Left renal pelvis (tissue), 4 donors: ENCODE measurements at regions not wholly inside any gene's neighbourhood (a gene's known extent, or its start where the extent isn't known, plus 50 kb on each side); places are given as distances from the start of the nearest gene placed in this dataset.
"Not testable (repeated sequence)": the region's sequence is repeated elsewhere in the genome, so short reads cannot be mapped to it uniquely, and the experiment has no call there.

Experiments used
- DNase-seq, 4 donors: peaks; one replicate each; pipeline ENCODE4 v3.0.0-alpha.2; 2013; ENCODE audit warnings: low read depth in 4 of 4, low spot score in 3 of 4

DNA sequence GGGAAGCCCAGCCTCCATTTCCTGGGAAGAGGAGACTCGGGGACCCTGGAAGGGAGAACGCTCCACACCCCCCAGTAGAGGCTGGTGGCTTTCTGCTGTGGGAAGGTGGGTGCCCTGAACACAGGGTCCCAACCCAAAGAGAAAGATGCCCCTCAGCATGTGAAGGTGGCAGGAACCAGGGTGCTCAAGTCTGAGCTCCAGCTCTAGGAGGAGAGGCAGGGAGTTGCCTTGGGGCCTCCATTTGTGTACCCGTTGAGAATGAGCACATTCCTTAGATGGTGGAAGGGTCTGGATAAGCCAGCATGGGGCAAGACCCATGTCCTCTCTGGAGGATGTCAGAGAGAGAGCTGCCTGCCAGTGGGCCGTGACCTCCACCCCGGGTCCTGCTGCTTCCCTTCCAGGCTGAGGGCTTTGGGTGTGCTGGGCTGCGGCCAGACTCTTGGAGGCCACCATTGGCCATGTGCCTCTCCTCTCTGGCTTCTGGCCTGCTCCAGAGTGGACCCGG lies 212.4 kb downstream of the TBC1D2B start:
- no peak for DNase-seq

DNA sequence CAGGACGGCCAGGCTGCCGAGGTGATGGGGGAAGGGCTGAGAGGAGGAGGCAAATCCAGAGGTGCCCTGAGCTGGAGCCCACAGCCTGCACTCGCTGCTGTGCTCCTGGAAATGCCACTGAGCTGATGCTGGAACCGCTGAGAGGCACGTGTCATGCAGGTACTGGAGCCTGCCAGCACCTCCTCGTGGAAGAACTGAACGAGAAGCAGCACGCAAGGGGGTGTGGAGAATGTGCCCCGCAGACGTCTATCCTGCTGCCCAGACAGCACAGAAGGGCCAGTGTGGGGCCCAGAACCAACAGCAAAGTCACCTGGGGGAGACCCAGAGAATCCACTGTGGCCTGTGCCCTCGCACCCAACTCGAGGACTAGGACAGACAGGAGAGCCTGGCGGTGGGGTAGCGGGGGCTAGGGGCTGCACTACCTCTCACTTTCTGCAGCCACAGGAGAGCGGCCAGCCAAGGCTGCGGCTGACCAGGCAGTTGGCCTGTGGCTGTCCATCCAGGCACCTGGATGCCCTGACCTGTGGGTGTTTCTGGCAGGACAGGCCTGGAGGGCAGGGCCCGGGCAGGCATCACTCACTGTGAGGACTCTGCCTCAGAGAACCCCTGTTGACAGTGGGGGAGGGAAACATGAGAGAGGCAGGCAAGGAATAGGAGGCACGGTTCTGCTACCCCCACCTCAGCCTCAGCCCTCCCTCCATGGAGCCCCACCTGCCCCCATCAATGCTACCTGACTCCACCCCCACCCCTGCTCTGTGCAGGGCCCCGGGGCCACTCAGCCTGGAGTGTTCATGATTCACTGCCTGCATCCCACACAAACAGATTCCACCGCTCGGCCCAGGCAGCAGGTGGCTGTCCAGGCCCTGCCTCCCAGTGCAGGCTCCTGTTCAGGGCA lies 213.1 kb downstream of the TBC1D2B start:
- no peak for DNase-seq

DNA sequence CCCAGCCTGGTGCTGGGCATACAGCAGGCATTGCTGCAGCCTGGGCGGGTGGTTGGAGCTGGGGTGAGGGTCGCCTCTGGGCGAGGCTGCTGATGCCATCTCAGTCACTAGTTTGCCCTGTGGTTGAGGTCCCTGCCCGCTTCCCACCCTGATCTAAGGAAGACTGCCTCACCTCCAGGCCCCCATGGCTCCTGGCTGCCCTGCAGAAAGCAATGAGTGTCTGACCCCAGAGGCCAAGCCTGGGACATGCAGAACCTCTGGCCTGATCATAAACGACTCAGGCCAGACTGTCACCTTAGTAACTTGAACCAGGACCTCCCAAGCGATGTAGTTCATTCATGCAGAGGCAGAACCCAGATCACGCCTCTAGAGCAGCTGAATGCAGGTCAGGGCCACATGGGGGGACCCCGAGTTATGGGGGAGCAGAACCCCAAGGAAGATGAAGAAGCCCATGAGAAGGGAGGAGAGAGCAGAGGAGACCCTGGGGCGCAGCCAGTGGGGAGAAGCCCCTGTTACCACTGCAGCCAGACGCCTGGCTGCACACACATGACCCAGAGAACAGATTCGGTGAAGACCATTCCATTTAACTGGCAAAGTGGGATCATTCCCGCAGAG lies 213.9 kb downstream of the TBC1D2B start:
- no peak for DNase-seq

DNA sequence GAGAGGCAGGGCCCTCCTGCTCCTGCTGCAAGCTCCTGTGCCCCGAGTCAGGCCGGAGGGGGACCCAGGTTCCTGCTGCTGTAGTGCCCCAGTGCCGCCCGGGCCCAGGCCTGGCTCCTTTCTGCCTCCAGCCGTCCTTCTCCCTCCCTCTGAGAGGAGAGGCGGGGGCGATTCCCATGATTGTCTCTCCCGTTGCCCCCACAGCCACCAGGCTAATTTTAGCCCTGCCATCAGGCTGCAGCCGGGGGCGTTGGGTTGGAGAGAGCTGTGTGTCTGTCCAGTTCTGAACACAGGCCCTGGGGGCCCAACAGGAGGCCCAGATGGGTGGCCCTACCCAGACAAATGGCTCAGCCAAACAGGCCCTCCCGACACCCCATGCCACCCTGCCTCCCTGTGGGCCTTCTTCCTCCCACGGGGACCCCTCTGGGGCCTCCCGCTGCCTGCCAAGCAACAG lies 214.8 kb downstream of the TBC1D2B start:
- no peak for DNase-seq

DNA sequence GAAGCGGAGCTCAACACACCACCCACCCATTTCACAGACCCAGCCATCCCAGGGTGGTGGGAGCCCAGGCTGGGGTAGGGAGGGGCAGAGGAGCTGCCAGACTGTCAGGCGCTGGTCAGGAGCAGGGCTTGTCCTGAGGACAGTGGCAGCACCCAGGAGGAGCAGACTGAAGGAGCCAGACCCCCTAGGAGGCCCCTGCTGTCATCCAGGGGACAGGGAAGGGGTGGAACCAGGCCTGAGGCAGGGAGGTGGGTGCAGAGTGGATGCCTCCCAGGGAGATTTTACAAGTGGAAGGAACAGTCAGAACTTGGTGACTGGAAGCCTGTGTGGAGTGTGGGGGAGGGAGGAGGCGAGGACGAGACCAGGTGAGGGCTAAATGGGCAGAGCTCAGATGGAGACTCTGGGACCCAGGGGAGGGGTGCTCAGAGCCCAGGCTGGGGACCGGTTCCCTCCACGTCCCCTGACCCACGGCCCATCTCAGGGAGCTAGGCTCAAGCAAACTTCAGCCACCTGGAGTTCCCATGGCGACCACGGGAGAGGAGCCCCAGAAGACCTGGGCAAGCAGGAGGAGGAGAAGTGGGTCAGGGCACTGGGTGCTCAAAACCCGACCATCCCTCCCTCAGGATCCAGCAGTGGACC lies 215.4 kb downstream of the TBC1D2B start:
- DNase-seq = not testable (repeated sequence)

DNA sequence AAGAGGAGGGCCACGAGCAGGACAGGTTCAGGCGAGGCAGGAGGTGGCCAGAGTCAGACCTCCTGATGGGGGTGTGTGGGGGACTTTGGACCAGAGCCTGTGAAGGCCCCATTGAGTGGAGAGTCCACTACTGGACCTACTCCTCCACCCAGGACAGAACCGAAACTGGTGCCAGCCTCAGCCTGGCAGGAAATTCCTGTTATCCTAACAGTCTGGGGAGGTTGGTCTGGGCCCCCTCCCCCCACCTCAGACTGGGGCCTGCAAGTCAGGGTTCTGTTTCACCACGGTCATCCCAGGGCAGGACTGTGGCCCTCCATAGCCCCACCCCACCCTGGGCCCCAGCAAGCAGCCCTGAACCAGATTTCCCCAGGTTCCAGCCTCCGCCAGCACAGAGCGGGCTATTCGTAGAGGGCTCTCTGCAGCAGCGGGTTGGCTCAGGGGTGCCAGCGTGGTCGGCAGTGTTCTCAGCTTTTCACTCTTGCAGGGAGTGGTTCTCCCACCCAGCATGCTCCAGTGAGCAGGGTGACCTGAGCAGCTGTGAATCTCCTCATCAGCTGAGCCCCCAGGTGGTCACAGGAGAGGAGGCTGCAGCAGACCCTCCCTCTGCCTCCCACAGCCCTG lies 217.3 kb downstream of the TBC1D2B start:
- DNase-seq = no peak

DNA sequence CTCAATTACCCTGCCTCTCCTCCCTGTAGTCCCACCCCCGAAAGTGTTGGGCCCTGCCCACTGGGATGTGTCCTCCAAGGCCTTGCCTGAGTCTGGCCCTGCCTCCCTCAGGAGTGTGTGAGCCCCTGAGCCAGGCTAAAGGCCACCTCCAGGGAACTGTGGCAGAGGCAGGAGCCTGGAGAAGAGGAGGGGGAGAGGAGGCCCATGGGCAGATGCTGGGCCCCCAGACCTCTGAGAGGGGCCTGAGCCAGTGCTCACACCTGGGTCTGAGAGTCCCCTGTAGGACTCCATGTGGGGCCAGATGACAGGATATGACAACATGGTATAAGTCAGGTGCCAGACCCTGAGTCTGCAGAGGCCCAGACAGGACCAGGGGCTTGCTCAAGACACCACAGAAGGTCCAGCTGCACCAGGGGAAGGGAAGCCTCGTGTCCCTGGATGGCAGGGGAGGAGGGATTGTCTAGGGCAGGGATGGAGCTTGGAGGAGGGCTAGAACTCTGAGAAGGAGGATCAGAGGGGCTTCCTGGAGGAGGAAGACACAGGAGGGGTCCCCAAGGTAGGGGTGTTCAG lies 217.9 kb downstream of the TBC1D2B start:
- DNase-seq = no peak

DNA sequence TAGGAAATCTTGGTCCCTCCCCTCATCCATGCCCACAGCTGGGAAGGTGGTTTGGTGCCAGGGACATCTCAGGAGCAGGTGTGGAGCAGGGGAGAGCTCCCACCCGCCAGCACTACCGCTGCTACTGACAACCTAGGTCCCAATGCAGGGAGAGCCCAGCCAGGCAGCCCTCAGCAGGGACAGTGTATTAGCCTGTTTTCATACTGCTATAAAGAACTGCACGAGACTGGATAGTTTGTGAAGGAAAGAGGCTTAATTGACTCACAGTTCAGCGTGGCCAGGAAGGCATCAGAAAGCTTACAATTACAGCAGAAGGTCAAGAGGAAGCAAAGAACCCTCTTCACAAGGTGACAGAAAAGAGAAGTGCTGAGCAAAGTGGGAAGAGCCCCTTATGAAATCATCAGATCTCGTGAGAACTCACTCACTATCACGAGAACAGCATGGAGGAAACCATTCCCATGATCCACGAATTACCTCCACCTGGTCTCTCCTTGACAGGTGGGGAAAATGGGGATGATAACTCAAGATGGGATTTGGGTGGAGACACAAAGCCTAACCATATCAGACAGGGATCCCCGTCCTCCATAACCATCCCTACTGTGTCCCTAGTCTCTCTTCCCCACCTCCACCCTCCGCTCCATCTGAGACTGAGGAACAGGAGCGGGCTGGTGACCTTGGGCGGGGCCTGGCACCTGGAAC lies 218.6 kb downstream of the TBC1D2B start:
- no peak for DNase-seq

DNA sequence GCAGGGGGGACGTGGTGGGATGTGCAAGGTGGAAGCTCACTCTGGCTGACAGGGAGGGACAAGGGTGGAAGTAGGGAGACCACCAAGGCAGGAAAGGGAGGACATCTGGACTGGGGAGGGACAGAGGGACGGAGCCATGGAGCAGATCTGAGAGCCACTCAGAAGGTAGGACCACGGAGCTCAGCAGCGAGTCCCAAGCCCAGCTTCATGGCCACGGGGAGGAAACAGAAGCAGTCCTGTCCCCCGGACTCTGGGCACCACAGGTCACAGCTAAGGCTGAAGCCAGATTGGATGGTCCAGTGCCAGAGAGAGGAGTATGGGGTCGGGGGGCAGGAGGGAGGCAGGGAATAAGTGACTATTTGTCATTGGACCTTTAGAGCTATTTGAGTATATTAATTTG lies 220.1 kb downstream of the TBC1D2B start:
- DNase-seq = no peak

DNA sequence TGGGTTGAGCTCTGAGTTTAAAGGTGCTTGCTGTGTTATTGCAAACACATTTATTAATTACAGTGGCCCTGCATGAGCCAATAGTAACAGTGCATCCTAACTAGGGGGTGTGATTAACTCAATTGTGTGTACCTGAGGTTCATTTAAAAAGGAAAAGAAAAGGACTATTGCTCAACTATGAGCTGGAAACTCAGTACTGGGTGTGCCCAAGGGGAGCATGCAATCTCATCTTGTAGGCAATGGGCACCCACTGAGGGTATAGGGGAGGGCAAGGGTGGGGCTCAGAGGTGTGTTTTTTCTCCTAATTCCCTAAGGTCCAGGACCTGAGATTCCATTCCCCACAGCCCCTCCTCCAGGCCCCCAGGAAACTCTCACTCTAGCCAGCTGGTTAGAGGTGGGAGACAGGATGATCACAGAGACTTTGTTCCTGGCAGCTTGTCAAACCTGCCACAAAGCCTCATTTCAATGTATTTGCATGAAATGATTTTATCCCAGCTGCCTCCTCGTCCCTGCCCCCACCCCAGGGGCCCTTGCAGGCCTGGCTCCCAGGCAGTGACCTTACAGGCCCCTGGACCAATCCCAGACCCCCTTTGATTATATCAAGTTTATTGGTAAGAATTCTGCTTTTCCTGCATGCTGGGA lies 220.7 kb downstream of the TBC1D2B start:
- no peak for DNase-seq

DNA sequence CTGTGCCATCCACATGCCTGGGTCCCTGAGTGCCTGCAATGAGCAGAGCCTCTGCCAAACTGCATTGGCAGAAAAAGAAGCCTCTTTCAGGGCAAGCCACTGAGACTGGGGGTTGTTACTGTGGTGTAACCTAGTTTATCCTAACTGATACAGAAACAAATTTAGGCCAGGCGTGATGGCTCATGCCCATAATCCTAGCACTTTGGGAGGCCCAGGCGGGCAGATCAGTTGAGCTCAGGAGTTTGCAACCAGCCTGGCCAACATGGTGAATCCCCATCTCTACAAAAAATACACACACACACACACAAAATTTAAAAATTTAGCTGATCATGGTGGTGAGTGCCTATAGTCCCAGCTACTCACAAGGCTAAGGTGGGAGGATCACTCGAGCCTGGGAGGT lies 221.6 kb downstream of the TBC1D2B start:
- no peak for DNase-seq

DNA sequence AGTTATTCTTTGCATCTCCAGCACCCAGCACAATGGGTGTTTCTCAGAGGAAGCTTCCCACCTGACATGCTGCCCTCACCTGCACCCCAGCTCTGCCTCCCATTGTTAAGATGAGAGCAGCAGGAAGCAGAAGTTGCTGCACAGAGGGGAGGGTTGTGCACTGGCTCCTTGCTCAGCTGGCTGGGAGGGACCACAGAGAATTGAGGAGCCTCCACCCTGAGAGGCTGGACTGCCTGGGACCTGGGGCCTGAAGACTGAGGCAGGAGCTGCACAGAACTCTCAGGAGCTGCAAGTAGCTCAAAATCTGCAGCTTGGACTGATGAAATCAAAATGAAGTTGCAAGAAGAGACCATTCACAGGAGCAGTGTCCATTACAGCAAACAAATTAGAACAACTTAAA lies 222.3 kb upstream of the LINGO1 start:
- DNase-seq = no peak

DNA sequence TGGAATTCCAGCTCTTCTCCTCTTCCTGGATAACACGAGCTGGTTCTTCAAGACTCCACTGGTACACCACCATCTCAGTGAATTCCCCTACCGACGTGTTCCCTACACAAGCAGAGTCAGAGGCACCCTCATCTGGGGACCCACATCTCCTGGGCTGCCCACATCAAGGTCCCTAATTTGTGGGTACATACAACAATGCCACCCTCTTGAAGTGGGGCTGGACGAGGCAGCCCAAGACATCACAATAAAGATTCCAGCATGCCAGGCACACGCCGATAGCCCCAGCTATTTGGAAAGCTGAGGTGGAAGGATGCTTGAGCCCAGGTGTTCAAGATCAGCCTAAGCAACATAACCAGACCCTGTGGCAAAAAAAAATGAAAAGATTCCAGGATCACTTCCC lies 221.2 kb upstream of the LINGO1 start:
- DNase-seq = no peak

DNA sequence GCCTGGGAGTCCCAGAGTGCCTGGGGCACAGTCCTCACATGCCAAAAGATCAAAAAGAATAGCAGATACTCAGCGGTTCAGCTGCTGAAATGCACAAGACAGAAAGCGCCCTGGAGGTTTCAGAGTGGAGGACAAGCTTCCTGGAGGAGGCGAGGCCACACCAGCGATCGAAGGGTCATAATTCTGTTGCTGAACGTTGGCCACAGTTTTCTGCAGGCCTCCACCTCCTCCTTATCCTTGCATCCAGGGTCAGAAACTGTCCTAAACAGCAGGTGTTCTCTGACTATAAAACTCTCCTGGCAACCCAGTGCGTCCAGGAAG lies 220.3 kb upstream of the LINGO1 start:
- DNase-seq = no peak

DNA sequence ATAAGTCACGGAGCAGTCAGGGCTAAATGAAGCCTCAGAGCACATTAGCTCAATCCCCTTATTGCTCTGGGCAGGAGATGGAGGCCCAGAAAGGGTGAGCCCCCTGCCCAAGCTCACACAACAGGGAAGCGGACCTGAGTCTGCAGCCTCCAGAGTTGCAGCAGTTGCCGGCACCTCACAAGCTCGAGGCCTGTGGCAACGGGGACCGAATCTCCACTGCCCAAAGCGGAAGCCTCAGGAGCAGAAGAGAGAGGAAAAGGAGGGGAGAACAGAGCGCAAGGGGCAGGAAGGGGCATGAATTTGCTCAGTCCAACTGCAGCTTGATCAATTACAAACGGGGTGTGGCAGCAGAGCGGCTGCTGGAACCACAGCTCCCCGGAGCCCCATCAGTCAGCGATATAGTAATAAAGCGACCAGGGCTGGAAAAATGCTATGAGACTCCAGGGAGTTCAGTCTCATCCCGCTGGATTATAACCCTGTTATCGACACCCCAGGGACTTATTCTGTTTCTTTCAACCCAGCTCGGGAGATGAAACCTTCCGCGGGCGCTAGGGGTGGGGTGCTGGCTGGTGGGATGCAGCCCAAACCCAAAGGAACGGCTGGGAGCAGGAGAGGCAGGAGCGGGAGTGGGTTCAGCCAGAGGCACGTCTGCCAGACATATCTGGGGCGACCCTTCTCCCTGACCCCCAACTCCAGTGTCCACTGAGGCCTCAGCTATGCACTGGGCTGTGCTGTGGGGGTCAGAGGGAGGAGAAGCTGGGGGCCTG lies 219.7 kb upstream of the LINGO1 start:
- DNase-seq = no peak

DNA sequence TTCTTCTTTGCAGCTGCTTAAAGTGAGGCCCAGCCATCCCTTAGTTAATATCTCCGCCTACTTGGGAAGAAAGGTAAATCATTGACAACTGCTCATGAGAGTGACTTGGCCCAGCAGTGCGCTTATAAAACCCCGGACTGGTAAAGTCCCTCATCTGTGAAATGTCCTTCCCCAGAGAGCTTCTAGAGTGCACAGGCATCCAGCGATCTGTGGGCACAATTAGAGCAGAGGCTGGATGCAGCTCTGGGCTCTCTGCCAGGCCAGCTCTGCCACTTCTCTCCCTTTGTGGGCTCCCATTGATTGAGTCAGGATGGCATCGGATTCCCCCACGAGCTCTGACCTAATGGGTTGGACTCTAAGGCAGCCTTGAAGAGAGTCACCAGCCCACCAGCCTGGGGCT lies 219.0 kb upstream of the LINGO1 start:
- DNase-seq = peak in 1 of 4 donors; percentile 64

DNA sequence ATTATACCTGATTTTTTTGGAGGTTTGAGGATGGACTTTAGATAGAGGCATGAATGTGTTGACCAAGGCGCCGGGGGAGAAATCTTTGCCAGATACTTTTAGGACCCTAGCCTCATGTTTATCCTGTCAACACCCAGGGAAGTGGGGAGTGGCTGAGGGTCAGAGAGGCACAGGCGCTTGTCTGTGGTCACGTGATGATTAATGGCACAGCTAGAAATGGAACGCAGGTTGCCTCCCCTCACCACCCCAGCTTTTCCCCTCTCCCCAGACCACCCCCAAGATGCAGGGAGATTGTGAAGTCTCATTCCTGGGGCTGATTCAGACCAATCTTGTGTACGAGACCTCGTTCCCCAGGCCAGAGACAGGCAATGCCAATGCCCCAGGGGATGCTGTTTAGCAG lies 218.4 kb upstream of the LINGO1 start:
- DNase-seq = no peak

DNA sequence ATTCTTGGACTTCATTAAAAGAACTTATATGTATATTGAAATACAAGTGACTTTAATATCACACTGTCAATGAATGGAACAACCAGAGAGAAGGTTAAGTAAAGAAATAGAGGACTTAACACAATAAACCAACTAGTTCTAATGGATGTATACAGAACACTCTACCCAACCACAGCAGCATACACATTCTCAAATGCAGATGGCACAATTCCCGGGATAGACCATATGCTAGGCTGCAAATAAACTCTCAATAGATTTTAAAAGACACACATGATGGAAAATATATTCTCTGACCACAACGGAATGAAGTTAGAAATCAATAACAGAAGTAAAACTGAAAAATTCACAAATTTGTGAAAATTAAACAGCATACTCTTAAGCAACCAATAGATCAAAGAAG lies 214.3 kb upstream of the LINGO1 start:
- DNase-seq = no peak

DNA sequence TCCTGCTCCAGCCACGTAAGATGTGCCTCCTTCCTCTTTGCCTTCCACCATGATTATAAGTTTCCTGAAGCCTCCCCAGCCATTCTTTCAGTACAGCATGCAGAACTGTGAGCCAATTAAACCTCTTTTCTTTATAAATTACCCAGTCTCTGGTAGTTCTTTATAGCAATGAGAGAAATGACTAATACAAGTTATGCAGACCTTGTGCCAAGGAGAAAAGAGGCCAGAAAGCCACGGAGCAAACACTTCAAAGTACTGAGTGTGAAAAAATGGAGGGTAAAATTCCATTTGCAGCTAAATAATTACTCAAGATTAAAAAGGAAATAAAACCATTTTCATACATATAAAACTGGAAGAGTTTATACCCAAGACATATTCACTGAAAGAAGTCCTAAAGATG lies 213.6 kb upstream of the LINGO1 start:
- DNase-seq = no peak
